SU-DHL-6 (cell line): ENCODE measurements at regions not wholly inside any gene's neighbourhood (a gene's known extent, or its start where the extent isn't known, plus 50 kb on each side); places are given as distances from the start of the nearest gene placed in this dataset.

Experiments
- EZH2phosphoT487 ChIP-seq: fragments of 200-600 bp; sonication (generic), shearing (Covaris generic); conservative IDR thresholded peaks from 2 replicates; pipeline ENCODE4 v1.6.1; 2018; ENCODE audit warnings: mild to moderate bottlenecking, antibody characterized with exemption, low read length, moderate library complexity, mixed read lengths
- TF ChIP-seq, protein P1 (sequence below): fragments of 200-600 bp; sonication (generic); IDR thresholded peaks from one replicate; pipeline ENCODE4 v1.5.1; 2017; ENCODE audit warnings: antibody characterized with exemption, mild to moderate bottlenecking, low read length, moderate library complexity; ENCODE audit not compliant: insufficient read depth, poor library complexity, severe bottlenecking

DNA sequence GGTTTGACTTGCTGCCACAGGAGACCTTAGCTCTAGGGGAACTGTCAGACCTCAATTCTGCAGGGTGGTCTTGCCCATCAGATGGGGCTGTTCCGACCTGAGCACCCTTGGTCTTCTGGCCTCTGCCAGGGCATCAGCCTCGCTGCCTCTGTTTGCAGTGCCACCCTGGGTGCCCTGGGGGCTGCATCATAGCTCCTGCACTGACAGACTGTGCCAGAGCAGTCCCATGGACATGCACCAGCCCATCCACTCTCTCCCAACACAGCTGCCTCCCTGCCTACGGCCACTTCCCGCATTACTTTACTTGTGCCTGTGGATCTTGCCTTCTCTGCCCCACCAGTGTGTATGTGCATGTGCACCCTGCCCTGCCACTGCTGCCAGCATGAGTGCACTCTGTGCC, 884.7 kb upstream of the ARRDC3 start:
- TF ChIP-seq, protein P1, sequence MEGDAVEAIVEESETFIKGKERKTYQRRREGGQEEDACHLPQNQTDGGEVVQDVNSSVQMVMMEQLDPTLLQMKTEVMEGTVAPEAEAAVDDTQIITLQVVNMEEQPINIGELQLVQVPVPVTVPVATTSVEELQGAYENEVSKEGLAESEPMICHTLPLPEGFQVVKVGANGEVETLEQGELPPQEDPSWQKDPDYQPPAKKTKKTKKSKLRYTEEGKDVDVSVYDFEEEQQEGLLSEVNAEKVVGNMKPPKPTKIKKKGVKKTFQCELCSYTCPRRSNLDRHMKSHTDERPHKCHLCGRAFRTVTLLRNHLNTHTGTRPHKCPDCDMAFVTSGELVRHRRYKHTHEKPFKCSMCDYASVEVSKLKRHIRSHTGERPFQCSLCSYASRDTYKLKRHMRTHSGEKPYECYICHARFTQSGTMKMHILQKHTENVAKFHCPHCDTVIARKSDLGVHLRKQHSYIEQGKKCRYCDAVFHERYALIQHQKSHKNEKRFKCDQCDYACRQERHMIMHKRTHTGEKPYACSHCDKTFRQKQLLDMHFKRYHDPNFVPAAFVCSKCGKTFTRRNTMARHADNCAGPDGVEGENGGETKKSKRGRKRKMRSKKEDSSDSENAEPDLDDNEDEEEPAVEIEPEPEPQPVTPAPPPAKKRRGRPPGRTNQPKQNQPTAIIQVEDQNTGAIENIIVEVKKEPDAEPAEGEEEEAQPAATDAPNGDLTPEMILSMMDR, result no peak
- TF ChIP-seq EZH2phosphoT487, result no peak
